Adipocyte (in vitro differentiated cells): ENCODE measurements at regions not wholly inside any gene's neighbourhood (a gene's known extent, or its start where the extent isn't known, plus 50 kb on each side); places are given as distances from the start of the nearest gene placed in this dataset.
"Not testable (repeated sequence)": the region's sequence is repeated elsewhere in the genome, so short reads cannot be mapped to it uniquely, and the experiment has no call there.

Source experiments
- DNase-seq: peaks from one replicate; pipeline ENCODE4 v3.0.0-alpha.2; 2015; ENCODE audit warnings: low read depth
- H3K27me3 ChIP-seq: replicated peaks from 2 replicates; pipeline ENCODE4 v1.7.0; 2013; ENCODE audit warnings: mild to moderate bottlenecking, low read length, moderate library complexity; ENCODE audit not compliant: control insufficient read depth, insufficient read depth
- H3K36me3 ChIP-seq: 2 replicates; pipeline ENCODE4 v1.7.0; 2013; ENCODE audit warnings: low read length, mild to moderate bottlenecking, moderate library complexity; ENCODE audit not compliant: control insufficient read depth, insufficient read depth, severe bottlenecking
- H3K4me1 ChIP-seq: 2 replicates; pipeline ENCODE4 v1.7.0; 2013; ENCODE audit warnings: mild to moderate bottlenecking, low read length, moderate library complexity; ENCODE audit not compliant: control insufficient read depth, insufficient read depth
- H3K4me3 ChIP-seq: 2 replicates; pipeline ENCODE4 v1.7.0; 2013; ENCODE audit warnings: mild to moderate bottlenecking, low read length, moderate library complexity
- H3K9ac ChIP-seq: 2 replicates; pipeline ENCODE4 v1.7.0; 2013; ENCODE audit warnings: mild to moderate bottlenecking, low read length, moderate library complexity
- H3K9me3 ChIP-seq: 2 replicates; pipeline ENCODE4 v1.7.0; 2013; ENCODE audit warnings: mild to moderate bottlenecking, low read length, moderate library complexity; ENCODE audit not compliant: control insufficient read depth

GRCh38 chr13:54394908-54395307, 1366.3 kb downstream of the OLFM4 start:
- Histone ChIP-seq H3K4me3 (no peak overlapping the region), H3K4me1 (no peaks in the 10 kb centered on the region), H3K36me3 (no peaks in the 10 kb centered on the region), H3K9me3 (no peaks in the 10 kb centered on the region), H3K9ac (no peak overlapping the region), H3K27me3 (no peaks in the 10 kb centered on the region)
- no peak for DNase-seq

- Histone ChIP-seq H3K9ac (no peak overlapping the region), H3K9me3 (peaks cover 3% of the 10 kb centered on the region), H3K36me3 (no peaks in the 10 kb centered on the region), H3K27me3 (no peaks in the 10 kb centered on the region), H3K4me3 (no peak overlapping the region), H3K4me1 (no peaks in the 10 kb centered on the region)
- no peak for DNase-seq
Observed at GRCh38 chr13:54402495-54402894, 1373.9 kb downstream of the OLFM4 start.

- no peaks in the 10 kb centered on the region for H3K27me3 ChIP-seq
- H3K4me3 ChIP-seq: no peak overlapping the region
- no peaks in the 10 kb centered on the region for H3K36me3 ChIP-seq
- H3K4me1 ChIP-seq: no peaks in the 10 kb centered on the region
- no peak overlapping the region for H3K9ac ChIP-seq
- DNase-seq: no peak
- peaks cover 3% of the 10 kb centered on the region for H3K9me3 ChIP-seq
Observed at GRCh38 chr13:54415753-54416366, 1387.2 kb downstream of the OLFM4 start.

- H3K27me3 ChIP-seq, H3K4me1 ChIP-seq: not testable (repeated sequence)
Observed at GRCh38 chr13:54422946-54423345, 1394.3 kb downstream of the OLFM4 start.

GRCh38 chr13:54424344-54424743, 1395.7 kb downstream of the OLFM4 start:
- Histone ChIP-seq H3K27me3 (no peaks in the 10 kb centered on the region), H3K9me3 (no peaks in the 10 kb centered on the region), H3K36me3 (no peaks in the 10 kb centered on the region), H3K9ac (no peak overlapping the region), H3K4me1 (no peaks in the 10 kb centered on the region), H3K4me3 (no peak overlapping the region)
- DNase-seq: no peak

More at GRCh38 chr13:54422946-54423345, 1394.3 kb downstream of the OLFM4 start:
- H3K36me3 ChIP-seq, H3K9me3 ChIP-seq, DNase-seq, H3K9ac ChIP-seq, H3K4me3 ChIP-seq: not testable (repeated sequence)

- Histone ChIP-seq H3K36me3 (no peaks in the 10 kb centered on the region), H3K27me3 (no peaks in the 10 kb centered on the region), H3K4me3 (no peak overlapping the region), H3K9ac (no peak overlapping the region), H3K4me1 (no peaks in the 10 kb centered on the region), H3K9me3 (no peaks in the 10 kb centered on the region)
- no peak for DNase-seq
Observed at GRCh38 chr13:54433493-54434206, 1405.0 kb downstream of the OLFM4 start.

- not testable (repeated sequence) for DNase-seq, H3K9me3 ChIP-seq, H3K36me3 ChIP-seq, H3K9ac ChIP-seq, H3K4me1 ChIP-seq, H3K4me3 ChIP-seq, H3K27me3 ChIP-seq
Observed at GRCh38 chr13:54440853-54441400, 1412.3 kb downstream of the OLFM4 start.

GRCh38 chr13:54445453-54445852, 1416.8 kb downstream of the OLFM4 start:
- H3K27me3 ChIP-seq: no peaks in the 10 kb centered on the region
- no peaks in the 10 kb centered on the region for H3K36me3 ChIP-seq
- H3K4me3 ChIP-seq: no peak overlapping the region
- no peak overlapping the region for H3K9ac ChIP-seq
- peaks cover 4% of the 10 kb centered on the region for H3K9me3 ChIP-seq
- DNase-seq: no peak
- H3K4me1 ChIP-seq: no peaks in the 10 kb centered on the region

- Histone ChIP-seq H3K36me3 (no peaks in the 10 kb centered on the region), H3K9ac (no peak overlapping the region), H3K4me3 (no peak overlapping the region), H3K27me3 (no peaks in the 10 kb centered on the region), H3K9me3 (peaks cover 4% of the 10 kb centered on the region), H3K4me1 (no peaks in the 10 kb centered on the region)
- no peak for DNase-seq
Observed at GRCh38 chr13:54445865-54446264, 1417.3 kb downstream of the OLFM4 start.

- Histone ChIP-seq H3K4me1 (no peaks in the 10 kb centered on the region), H3K4me3 (no peak overlapping the region), H3K9ac (no peak overlapping the region), H3K9me3 (peaks cover 7% of the 10 kb centered on the region), H3K27me3 (no peaks in the 10 kb centered on the region), H3K36me3 (no peaks in the 10 kb centered on the region)
- DNase-seq: no peak
Observed at GRCh38 chr13:54449922-54450321, 1421.3 kb downstream of the OLFM4 start.

- Histone ChIP-seq H3K4me3 (no peak overlapping the region), H3K9ac (no peak overlapping the region), H3K4me1 (no peaks in the 10 kb centered on the region), H3K9me3 (no peaks in the 10 kb centered on the region), H3K36me3 (no peaks in the 10 kb centered on the region), H3K27me3 (no peaks in the 10 kb centered on the region)
- no peak for DNase-seq
Observed at GRCh38 chr13:54484166-54484565, 1455.6 kb downstream of the OLFM4 start.
